Stomach smooth muscle (tissue), 2 donors: ENCODE measurements at regions not wholly inside any gene's neighbourhood (a gene's known extent, or its start where the extent isn't known, plus 50 kb on each side); places are given as distances from the start of the nearest gene placed in this dataset.

Experiments
- H3K27ac ChIP-seq: one replicate; pipeline ENCODE4 v1.7.0; 2013; ENCODE audit warnings: mild to moderate bottlenecking, low read length, inconsistent platforms
- H3K27me3 ChIP-seq, 2 donors: one replicate each; pipeline ENCODE4 v1.7.0; 2013; ENCODE audit warnings: low read length in 2 of 2; ENCODE audit not compliant: insufficient read depth in 2 of 2, control insufficient read depth in 1 of 2
- H3K36me3 ChIP-seq, 2 donors: one replicate each; pipeline ENCODE4 v1.7.0; 2013; ENCODE audit warnings: low read length in 2 of 2; ENCODE audit not compliant: control insufficient read depth in 2 of 2, insufficient read depth in 2 of 2
- H3K4me1 ChIP-seq: one replicate; pipeline ENCODE4 v1.7.0; 2013; ENCODE audit warnings: low read length; ENCODE audit not compliant: control insufficient read depth, insufficient read depth
- H3K4me3 ChIP-seq, 2 donors: one replicate each; pipeline ENCODE4 v1.7.0; 2013; ENCODE audit warnings: low read length in 2 of 2
- H3K9ac ChIP-seq, 2 donors: one replicate each; pipeline ENCODE4 v1.7.0; 2013; ENCODE audit warnings: low read length in 2 of 2, mild to moderate bottlenecking in 1 of 2
- H3K9me3 ChIP-seq, 2 donors: one replicate each; pipeline ENCODE4 v1.7.0; 2013; ENCODE audit warnings: low read length in 2 of 2; ENCODE audit not compliant: control insufficient read depth in 2 of 2
- donor health status: healthy.
- donor health status: Pancreatic carcinoma.

GRCh38 chr9:134265078-134265477 lies 61.2 kb upstream of the RXRA start:
- no peaks in the 10 kb centered on the region for H3K9me3 ChIP-seq
- no peaks in the 10 kb centered on the region for H3K36me3 ChIP-seq
- peaks cover 4 to 6% of the 10 kb centered on the region in 2 donors for H3K27me3 ChIP-seq
- no peaks in the 10 kb centered on the region for H3K4me1 ChIP-seq
- H3K4me3 ChIP-seq: no peak overlapping the region
- H3K9ac ChIP-seq: no peak overlapping the region
- no peak overlapping the region for H3K27ac ChIP-seq

GRCh38 chr9:134266418-134266817 lies 59.8 kb upstream of the RXRA start:
- Histone ChIP-seq H3K27me3 (peaks cover 4 to 6% of the 10 kb centered on the region in 2 donors), H3K27ac (no peak overlapping the region), H3K4me3 (no peak overlapping the region), H3K9me3 (no peaks in the 10 kb centered on the region), H3K9ac (no peak overlapping the region), H3K4me1 (no peaks in the 10 kb centered on the region), H3K36me3 (no peaks in the 10 kb centered on the region)

- Histone ChIP-seq H3K27ac (no peak overlapping the region), H3K9ac (no peak overlapping the region), H3K4me1 (no peaks in the 10 kb centered on the region), H3K36me3 (no peaks in the 10 kb centered on the region), H3K9me3 (no peaks in the 10 kb centered on the region), H3K4me3 (no peak overlapping the region), H3K27me3 (peaks cover 4 to 6% of the 10 kb centered on the region in 2 donors)
Measured at GRCh38 chr9:134267305-134267880, 58.9 kb upstream of the RXRA start.

- Histone ChIP-seq H3K9me3 (no peaks in the 10 kb centered on the region), H3K36me3 (no peaks in the 10 kb centered on the region), H3K9ac (no peak overlapping the region), H3K4me1 (no peaks in the 10 kb centered on the region), H3K4me3 (no peak overlapping the region), H3K27me3 (peaks cover 4 to 6% of the 10 kb centered on the region in 2 donors), H3K27ac (no peak overlapping the region)
Measured at GRCh38 chr9:134267881-134268724, 58.2 kb upstream of the RXRA start.

- Histone ChIP-seq H3K27ac (no peak overlapping the region), H3K27me3 (peaks cover 4 to 6% of the 10 kb centered on the region in 2 donors), H3K9me3 (no peaks in the 10 kb centered on the region), H3K4me3 (no peak overlapping the region), H3K9ac (no peak overlapping the region), H3K36me3 (no peaks in the 10 kb centered on the region), H3K4me1 (no peaks in the 10 kb centered on the region)
Measured at GRCh38 chr9:134268747-134269146, 57.5 kb upstream of the RXRA start.

- H3K27me3 ChIP-seq: no peaks in the 10 kb centered on the region
- no peak overlapping the region for H3K27ac ChIP-seq
- H3K4me3 ChIP-seq: no peak overlapping the region
- no peaks in the 10 kb centered on the region for H3K36me3 ChIP-seq
- H3K9ac ChIP-seq: no peak overlapping the region
- H3K4me1 ChIP-seq: no peaks in the 10 kb centered on the region
- no peaks in the 10 kb centered on the region for H3K9me3 ChIP-seq
Measured at GRCh38 chr9:134271338-134272301, 54.6 kb upstream of the RXRA start.

- Histone ChIP-seq H3K27me3 (no peaks in the 10 kb centered on the region), H3K9ac (no peak overlapping the region), H3K27ac (no peak overlapping the region), H3K9me3 (no peaks in the 10 kb centered on the region), H3K36me3 (no peaks in the 10 kb centered on the region), H3K4me1 (no peaks in the 10 kb centered on the region), H3K4me3 (no peak overlapping the region)
Measured at GRCh38 chr9:134272302-134273023, 53.8 kb upstream of the RXRA start.

- no peaks in the 10 kb centered on the region for H3K4me1 ChIP-seq
- H3K27ac ChIP-seq: no peak overlapping the region
- H3K9ac ChIP-seq: no peak overlapping the region
- no peaks in the 10 kb centered on the region for H3K36me3 ChIP-seq
- no peak overlapping the region for H3K4me3 ChIP-seq
- no peaks in the 10 kb centered on the region for H3K9me3 ChIP-seq
- no peaks in the 10 kb centered on the region for H3K27me3 ChIP-seq
Measured at GRCh38 chr9:134273647-134274046, 52.6 kb upstream of the RXRA start.

- Histone ChIP-seq H3K4me3 (no peak overlapping the region), H3K9me3 (no peaks in the 10 kb centered on the region), H3K27me3 (no peaks in the 10 kb centered on the region), H3K4me1 (no peaks in the 10 kb centered on the region), H3K36me3 (no peaks in the 10 kb centered on the region), H3K9ac (no peak overlapping the region), H3K27ac (no peak overlapping the region)
Measured at GRCh38 chr9:134275375-134275774, 50.9 kb upstream of the RXRA start.
